ENCODE measurements at regions not wholly inside any gene's neighbourhood (a gene's known extent, or its start where the extent isn't known, plus 50 kb on each side); places are given as distances from the start of the nearest gene placed in this dataset.

DNA sequence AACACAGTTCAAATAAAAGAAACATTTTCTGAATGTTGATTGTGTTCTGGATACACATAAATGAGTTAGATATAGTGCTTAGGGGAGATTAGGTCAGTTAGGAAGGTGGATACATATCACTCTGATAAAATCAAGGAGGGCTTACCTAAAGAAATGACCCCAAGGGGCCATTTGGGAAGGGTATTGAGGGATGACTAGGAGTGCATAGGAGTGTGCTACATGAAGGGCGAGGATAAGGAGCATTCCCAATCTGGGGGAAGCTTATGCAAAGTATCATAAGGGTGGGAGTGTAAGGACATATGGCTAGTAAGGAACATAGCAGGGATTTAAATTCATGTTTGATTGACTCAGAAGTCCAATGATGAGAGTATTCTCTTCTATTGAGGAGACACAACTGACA lies 183.6 kb downstream of the NSG2 start:
- TF ChIP-seq TAF1 (IDR thresholded peaks at IDR 0.05; ENCODE audit: low read depth, low read length) (no peak), POLR2AphosphoS5 (IDR thresholded peaks at IDR 0.05; ENCODE audit: low read depth, low read length) (no peak), POLR2A (IDR thresholded peaks at IDR 0.05; ENCODE audit: low read depth, low read length) (no peak)

Data from GM12891 (cell line).